Right forelimb (tissue), 1 donor: ENCODE measurements at regions not wholly inside any gene's neighbourhood (a gene's known extent, or its start where the extent isn't known, plus 50 kb on each side); places are given as distances from the start of the nearest gene placed in this dataset.
"Not testable (repeated sequence)": the region's sequence is repeated elsewhere in the genome, so short reads cannot be mapped to it uniquely, and the experiment has no call there.

Source experiments
- DNase-seq: peaks from one replicate; pipeline ENCODE4 v3.0.0-alpha.2; 2018

- DNase-seq, result no peak
Observed at GRCh38 chr4:112058433-112058832, 86.8 kb upstream of the FAM241A start.

GRCh38 chr4:112060212-112060611 is 85.0 kb upstream of the FAM241A start:
- no peak for DNase-seq

GRCh38 chr4:112061207-112061817 is 83.9 kb upstream of the FAM241A start:
- no peak for DNase-seq

GRCh38 chr4:112063260-112063659 is 82.0 kb upstream of the FAM241A start:
- no peak for DNase-seq

GRCh38 chr4:112069110-112069509 is 76.1 kb upstream of the FAM241A start:
- no peak for DNase-seq

- no peak for DNase-seq
Observed at GRCh38 chr4:112073181-112073580, 72.1 kb upstream of the FAM241A start.

GRCh38 chr4:112075129-112075753 is 70.0 kb upstream of the FAM241A start:
- no peak for DNase-seq

- no peak for DNase-seq
Observed at GRCh38 chr4:112075906-112076305, 69.3 kb upstream of the FAM241A start.

- no peak for DNase-seq
Observed at GRCh38 chr4:112076919-112077608, 68.2 kb upstream of the FAM241A start.

- no peak for DNase-seq
Observed at GRCh38 chr4:112077743-112078142, 67.5 kb upstream of the FAM241A start.

- DNase-seq, result no peak
Observed at GRCh38 chr4:112082954-112083586, 62.2 kb upstream of the FAM241A start.

GRCh38 chr4:112083587-112084347 is 61.5 kb upstream of the FAM241A start:
- no peak for DNase-seq

- no peak for DNase-seq
Observed at GRCh38 chr4:112085156-112086035, 59.9 kb upstream of the FAM241A start.

- DNase-seq, result no peak
Observed at GRCh38 chr4:112086036-112086434, 59.2 kb upstream of the FAM241A start.

GRCh38 chr4:112086661-112087060 is 58.6 kb upstream of the FAM241A start:
- not testable (repeated sequence) for DNase-seq

- DNase-seq, result not testable (repeated sequence)
Observed at GRCh38 chr4:112092330-112092729, 52.9 kb upstream of the FAM241A start.

GRCh38 chr4:112093636-112094202 is 51.5 kb upstream of the FAM241A start:
- no peak for DNase-seq

- no peak for DNase-seq
Observed at GRCh38 chr4:112094330-112094729, 50.9 kb upstream of the FAM241A start.
